SK-N-SH treated with all-trans-retinoic acid at 6 μM for 48 hours (cell line): ENCODE measurements at regions not wholly inside any gene's neighbourhood (a gene's known extent, or its start where the extent isn't known, plus 50 kb on each side); places are given as distances from the start of the nearest gene placed in this dataset.

Experiments used
- ATAC-seq: fragments of 200-7000 bp; cut with Tn5 transposase; 3 replicates; pipeline ENCODE4 v1.9.1; 2020; ENCODE audit warnings: mild to moderate bottlenecking, moderate library complexity
- ARNTL ChIP-seq: fragments of 450-650 bp; formaldehyde crosslinking; IDR thresholded peaks from 2 replicates; pipeline ENCODE4 v1.5.0; 2020; ENCODE audit warnings: low read depth, mild to moderate bottlenecking, moderate library complexity, borderline replicate concordance
- BACH2 ChIP-seq: fragments of 250-450 bp; sonication (Bioruptor Pico); IDR thresholded peaks from 2 replicates; pipeline ENCODE4 v1.9.0; 2021; ENCODE audit warnings: mild to moderate bottlenecking, borderline replicate concordance
- CSDC2 ChIP-seq: fragments of 250-450 bp; sonication (Bioruptor Pico); IDR thresholded peaks from 2 replicates; pipeline ENCODE4 v1.5.0; 2020; ENCODE audit warnings: mild to moderate bottlenecking, moderate library complexity
- ESRRG ChIP-seq: fragments of 250-450 bp; sonication (Bioruptor Pico); IDR thresholded peaks from 2 replicates; pipeline ENCODE4 v1.6.1; 2021; ENCODE audit warnings: mild to moderate bottlenecking
- GLIS3 ChIP-seq: fragments of 250-450 bp; sonication (Bioruptor Pico); IDR thresholded peaks from 2 replicates; pipeline ENCODE4 v1.5.0; 2020; ENCODE audit warnings: mild to moderate bottlenecking, moderate library complexity
- RARB ChIP-seq: fragments of 250-450 bp; sonication (Bioruptor Pico); IDR thresholded peaks from 2 replicates; pipeline ENCODE4 v1.8.0; 2021; ENCODE audit warnings: mild to moderate bottlenecking, moderate library complexity
- SNAI2 ChIP-seq: fragments of 250-450 bp; sonication (Bioruptor Pico); IDR thresholded peaks from 2 replicates; pipeline ENCODE4 v1.5.0; 2020; ENCODE audit warnings: mild to moderate bottlenecking, moderate library complexity
- TCF4 ChIP-seq: fragments of 250-450 bp; sonication (Bioruptor Pico); IDR thresholded peaks from 2 replicates; pipeline ENCODE4 v1.8.0; 2021; ENCODE audit warnings: mild to moderate bottlenecking, moderate library complexity, borderline replicate concordance
- TOX ChIP-seq: fragments of 250-450 bp; sonication (Bioruptor Pico); IDR thresholded peaks from 2 replicates; pipeline ENCODE4 v1.8.0; 2021; ENCODE audit warnings: mild to moderate bottlenecking, moderate library complexity, borderline replicate concordance
- ZC3H10 ChIP-seq: fragments of 250-450 bp; sonication (Bioruptor Pico); IDR thresholded peaks from 2 replicates; pipeline ENCODE4 v1.5.1; 2021; ENCODE audit warnings: mild to moderate bottlenecking, moderate library complexity
- ZFP3 ChIP-seq: fragments of 250-450 bp; sonication (Bioruptor Pico); IDR thresholded peaks from 2 replicates; pipeline ENCODE4 v1.5.0; 2020; ENCODE audit warnings: mild to moderate bottlenecking, moderate library complexity
- ZFP30 ChIP-seq: fragments of 450-650 bp; formaldehyde crosslinking; IDR thresholded peaks from 2 replicates; pipeline ENCODE4 v1.5.0; 2022; ENCODE audit warnings: mild to moderate bottlenecking, moderate library complexity
- ZNF70 ChIP-seq: fragments of 450-650 bp; formaldehyde crosslinking; IDR thresholded peaks from 2 replicates; pipeline ENCODE4 v1.5.0; 2020; ENCODE audit warnings: mild to moderate bottlenecking, moderate library complexity
- ZNF8 ChIP-seq: fragments of 450-650 bp; formaldehyde crosslinking; IDR thresholded peaks from 2 replicates; pipeline ENCODE4 v1.5.0; 2020; ENCODE audit warnings: mild to moderate bottlenecking, moderate library complexity
- TF ChIP-seq, protein P1 (sequence below): fragments of 250-450 bp; sonication (Bioruptor Pico); IDR thresholded peaks from 2 replicates; pipeline ENCODE4 v1.8.0; 2020; ENCODE audit warnings: mild to moderate bottlenecking, moderate library complexity, borderline replicate concordance
- TF ChIP-seq, protein P2 (sequence below): fragments of 250-450 bp; sonication (Bioruptor Pico); IDR thresholded peaks from 2 replicates; pipeline ENCODE4 v1.5.1; 2020; ENCODE audit warnings: low read depth, mild to moderate bottlenecking, moderate library complexity
- TF ChIP-seq, protein P3 (sequence below): fragments of 250-450 bp; sonication (Bioruptor Pico); IDR thresholded peaks from 2 replicates; pipeline ENCODE4 v1.5.1; 2021; ENCODE audit warnings: mild to moderate bottlenecking, moderate library complexity
- TF ChIP-seq, protein P4 (sequence below): fragments of 250-450 bp; sonication (Bioruptor Pico); IDR thresholded peaks from 2 replicates; pipeline ENCODE4 v1.8.0; 2021; ENCODE audit warnings: low read depth, mild to moderate bottlenecking, moderate library complexity, borderline replicate concordance
- TF ChIP-seq, protein P5 (sequence below): fragments of 250-450 bp; sonication (Bioruptor Pico); IDR thresholded peaks from 2 replicates; pipeline ENCODE4 v1.5.0; 2020; ENCODE audit warnings: mild to moderate bottlenecking, moderate library complexity

DNA sequence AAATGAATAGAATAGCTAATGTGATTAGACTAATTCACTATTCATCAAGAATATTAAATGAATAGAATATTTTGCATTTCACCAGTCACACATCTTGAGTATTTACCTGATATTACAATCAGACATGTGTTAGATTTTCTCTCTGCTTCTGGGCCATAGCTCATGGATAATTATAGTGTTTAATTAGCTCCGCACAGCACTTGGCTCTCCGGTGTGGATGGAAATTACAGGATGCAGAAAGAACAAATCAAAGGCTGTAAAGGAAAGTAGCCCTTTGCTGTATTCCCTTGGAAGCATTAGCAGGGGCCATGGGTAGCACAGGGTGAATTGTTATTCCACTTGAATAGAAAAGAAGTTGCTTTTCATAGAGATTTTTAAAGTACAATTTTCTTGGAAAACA, 320.3 kb upstream of the SORL1-AS1 start:
- no peak for TF ChIP-seq RARB
- TF ChIP-seq BACH2 (CRISPR knock-in tag): no peak
- TF ChIP-seq ZNF8 (CRISPR knock-in tag): no peak
- TF ChIP-seq ESRRG (CRISPR knock-in tag): no peak
- TF ChIP-seq ARNTL (CRISPR knock-in tag): no peak
- TF ChIP-seq ZC3H10 (CRISPR knock-in tag): no peak
- no peak for TF ChIP-seq TCF4 (CRISPR knock-in tag)
- TF ChIP-seq, protein P1, sequence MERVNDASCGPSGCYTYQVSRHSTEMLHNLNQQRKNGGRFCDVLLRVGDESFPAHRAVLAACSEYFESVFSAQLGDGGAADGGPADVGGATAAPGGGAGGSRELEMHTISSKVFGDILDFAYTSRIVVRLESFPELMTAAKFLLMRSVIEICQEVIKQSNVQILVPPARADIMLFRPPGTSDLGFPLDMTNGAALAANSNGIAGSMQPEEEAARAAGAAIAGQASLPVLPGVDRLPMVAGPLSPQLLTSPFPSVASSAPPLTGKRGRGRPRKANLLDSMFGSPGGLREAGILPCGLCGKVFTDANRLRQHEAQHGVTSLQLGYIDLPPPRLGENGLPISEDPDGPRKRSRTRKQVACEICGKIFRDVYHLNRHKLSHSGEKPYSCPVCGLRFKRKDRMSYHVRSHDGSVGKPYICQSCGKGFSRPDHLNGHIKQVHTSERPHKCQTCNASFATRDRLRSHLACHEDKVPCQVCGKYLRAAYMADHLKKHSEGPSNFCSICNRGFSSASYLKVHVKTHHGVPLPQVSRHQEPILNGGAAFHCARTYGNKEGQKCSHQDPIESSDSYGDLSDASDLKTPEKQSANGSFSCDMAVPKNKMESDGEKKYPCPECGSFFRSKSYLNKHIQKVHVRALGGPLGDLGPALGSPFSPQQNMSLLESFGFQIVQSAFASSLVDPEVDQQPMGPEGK: no peak
- TF ChIP-seq TOX (CRISPR knock-in tag): no peak
- TF ChIP-seq, protein P2, sequence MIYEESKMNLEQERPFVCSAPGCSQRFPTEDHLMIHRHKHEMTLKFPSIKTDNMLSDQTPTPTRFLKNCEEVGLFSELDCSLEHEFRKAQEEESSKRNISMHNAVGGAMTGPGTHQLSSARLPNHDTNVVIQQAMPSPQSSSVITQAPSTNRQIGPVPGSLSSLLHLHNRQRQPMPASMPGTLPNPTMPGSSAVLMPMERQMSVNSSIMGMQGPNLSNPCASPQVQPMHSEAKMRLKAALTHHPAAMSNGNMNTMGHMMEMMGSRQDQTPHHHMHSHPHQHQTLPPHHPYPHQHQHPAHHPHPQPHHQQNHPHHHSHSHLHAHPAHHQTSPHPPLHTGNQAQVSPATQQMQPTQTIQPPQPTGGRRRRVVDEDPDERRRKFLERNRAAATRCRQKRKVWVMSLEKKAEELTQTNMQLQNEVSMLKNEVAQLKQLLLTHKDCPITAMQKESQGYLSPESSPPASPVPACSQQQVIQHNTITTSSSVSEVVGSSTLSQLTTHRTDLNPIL (CRISPR knock-in tag): no peak
- TF ChIP-seq, protein P3, sequence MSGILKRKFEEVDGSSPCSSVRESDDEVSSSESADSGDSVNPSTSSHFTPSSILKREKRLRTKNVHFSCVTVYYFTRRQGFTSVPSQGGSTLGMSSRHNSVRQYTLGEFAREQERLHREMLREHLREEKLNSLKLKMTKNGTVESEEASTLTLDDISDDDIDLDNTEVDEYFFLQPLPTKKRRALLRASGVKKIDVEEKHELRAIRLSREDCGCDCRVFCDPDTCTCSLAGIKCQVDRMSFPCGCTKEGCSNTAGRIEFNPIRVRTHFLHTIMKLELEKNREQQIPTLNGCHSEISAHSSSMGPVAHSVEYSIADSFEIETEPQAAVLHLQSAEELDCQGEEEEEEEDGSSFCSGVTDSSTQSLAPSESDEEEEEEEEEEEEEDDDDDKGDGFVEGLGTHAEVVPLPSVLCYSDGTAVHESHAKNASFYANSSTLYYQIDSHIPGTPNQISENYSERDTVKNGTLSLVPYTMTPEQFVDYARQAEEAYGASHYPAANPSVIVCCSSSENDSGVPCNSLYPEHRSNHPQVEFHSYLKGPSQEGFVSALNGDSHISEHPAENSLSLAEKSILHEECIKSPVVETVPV: no peak
- TF ChIP-seq, protein P4, sequence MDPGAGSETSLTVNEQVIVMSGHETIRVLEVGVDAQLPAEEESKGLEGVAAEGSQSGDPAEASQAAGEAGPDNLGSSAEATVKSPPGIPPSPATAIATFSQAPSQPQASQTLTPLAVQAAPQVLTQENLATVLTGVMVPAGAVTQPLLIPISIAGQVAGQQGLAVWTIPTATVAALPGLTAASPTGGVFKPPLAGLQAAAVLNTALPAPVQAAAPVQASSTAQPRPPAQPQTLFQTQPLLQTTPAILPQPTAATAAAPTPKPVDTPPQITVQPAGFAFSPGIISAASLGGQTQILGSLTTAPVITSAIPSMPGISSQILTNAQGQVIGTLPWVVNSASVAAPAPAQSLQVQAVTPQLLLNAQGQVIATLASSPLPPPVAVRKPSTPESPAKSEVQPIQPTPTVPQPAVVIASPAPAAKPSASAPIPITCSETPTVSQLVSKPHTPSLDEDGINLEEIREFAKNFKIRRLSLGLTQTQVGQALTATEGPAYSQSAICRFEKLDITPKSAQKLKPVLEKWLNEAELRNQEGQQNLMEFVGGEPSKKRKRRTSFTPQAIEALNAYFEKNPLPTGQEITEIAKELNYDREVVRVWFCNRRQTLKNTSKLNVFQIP: no peak
- TF ChIP-seq, protein P5, sequence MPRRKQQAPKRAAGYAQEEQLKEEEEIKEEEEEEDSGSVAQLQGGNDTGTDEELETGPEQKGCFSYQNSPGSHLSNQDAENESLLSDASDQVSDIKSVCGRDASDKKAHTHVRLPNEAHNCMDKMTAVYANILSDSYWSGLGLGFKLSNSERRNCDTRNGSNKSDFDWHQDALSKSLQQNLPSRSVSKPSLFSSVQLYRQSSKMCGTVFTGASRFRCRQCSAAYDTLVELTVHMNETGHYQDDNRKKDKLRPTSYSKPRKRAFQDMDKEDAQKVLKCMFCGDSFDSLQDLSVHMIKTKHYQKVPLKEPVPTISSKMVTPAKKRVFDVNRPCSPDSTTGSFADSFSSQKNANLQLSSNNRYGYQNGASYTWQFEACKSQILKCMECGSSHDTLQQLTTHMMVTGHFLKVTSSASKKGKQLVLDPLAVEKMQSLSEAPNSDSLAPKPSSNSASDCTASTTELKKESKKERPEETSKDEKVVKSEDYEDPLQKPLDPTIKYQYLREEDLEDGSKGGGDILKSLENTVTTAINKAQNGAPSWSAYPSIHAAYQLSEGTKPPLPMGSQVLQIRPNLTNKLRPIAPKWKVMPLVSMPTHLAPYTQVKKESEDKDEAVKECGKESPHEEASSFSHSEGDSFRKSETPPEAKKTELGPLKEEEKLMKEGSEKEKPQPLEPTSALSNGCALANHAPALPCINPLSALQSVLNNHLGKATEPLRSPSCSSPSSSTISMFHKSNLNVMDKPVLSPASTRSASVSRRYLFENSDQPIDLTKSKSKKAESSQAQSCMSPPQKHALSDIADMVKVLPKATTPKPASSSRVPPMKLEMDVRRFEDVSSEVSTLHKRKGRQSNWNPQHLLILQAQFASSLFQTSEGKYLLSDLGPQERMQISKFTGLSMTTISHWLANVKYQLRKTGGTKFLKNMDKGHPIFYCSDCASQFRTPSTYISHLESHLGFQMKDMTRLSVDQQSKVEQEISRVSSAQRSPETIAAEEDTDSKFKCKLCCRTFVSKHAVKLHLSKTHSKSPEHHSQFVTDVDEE (CRISPR knock-in tag): no peak
- TF ChIP-seq ZFP30 (CRISPR knock-in tag): no peak
- no peak for TF ChIP-seq GLIS3 (CRISPR knock-in tag)
- TF ChIP-seq CSDC2 (CRISPR knock-in tag): no peak
- TF ChIP-seq, all 23 proteins: peak for 0
- no peak for ATAC-seq

DNA sequence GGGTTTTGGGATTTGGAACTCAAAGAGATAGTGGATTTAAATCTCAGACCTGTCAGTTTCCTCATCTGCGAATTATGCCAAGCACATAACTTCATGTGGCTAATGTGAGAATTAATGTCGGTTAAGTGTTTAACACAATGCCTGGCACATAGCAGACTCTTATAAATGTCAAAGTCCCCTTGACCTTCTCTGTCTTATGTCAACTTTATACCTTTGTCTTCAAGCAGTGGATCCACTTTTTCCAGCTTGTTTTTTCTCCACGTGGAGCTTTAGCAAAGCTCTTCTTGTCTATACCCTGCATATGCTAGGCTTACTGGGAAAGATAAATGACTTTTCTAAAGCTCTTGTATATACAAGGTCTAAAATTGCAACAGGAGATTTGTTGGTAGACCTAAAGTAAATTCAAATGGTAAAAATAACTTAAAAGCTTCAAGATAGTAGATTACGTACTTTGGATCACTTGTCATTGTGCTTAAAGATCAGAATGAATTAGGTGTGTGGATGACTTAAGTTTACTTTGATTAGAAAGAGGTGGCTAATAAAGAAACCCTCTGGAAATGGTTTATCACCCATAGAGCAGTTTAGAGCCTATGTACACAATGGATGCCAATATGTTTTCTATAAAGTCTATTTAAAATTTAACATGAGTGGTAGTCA, 318.3 kb upstream of the SORL1-AS1 start:
- no peak for ATAC-seq
- TF ChIP-seq BACH2 (CRISPR knock-in tag) (no peak), ZC3H10 (CRISPR knock-in tag) (no peak), ZFP3 (CRISPR knock-in tag) (no peak), ESRRG (CRISPR knock-in tag) (no peak), SNAI2 (CRISPR knock-in tag) (no peak), TCF4 (CRISPR knock-in tag) (no peak), ARNTL (CRISPR knock-in tag) (no peak), ZNF70 (CRISPR knock-in tag) (no peak)
- TF ChIP-seq, protein P5 (CRISPR knock-in tag): no peak
- TF ChIP-seq, protein P3: no peak
- TF ChIP-seq, all 23 proteins: peak for 0
